GM10266 (cell line): ENCODE measurements at regions not wholly inside any gene's neighbourhood (a gene's known extent, or its start where the extent isn't known, plus 50 kb on each side); places are given as distances from the start of the nearest gene placed in this dataset.
"Not testable (repeated sequence)": the region's sequence is repeated elsewhere in the genome, so short reads cannot be mapped to it uniquely, and the experiment has no call there.

Experiments used
- DNase-seq: peaks from one replicate; pipeline ENCODE4 v3.0.0; 2012; ENCODE audit errors: extremely low spot score
- CTCF ChIP-seq: IDR thresholded peaks from 2 replicates; pipeline ENCODE4 v1.5.1; 2012; ENCODE audit warnings: mild to moderate bottlenecking, low read depth; ENCODE audit not compliant: control insufficient read depth, insufficient read depth; ENCODE audit errors: missing control alignments

DNA sequence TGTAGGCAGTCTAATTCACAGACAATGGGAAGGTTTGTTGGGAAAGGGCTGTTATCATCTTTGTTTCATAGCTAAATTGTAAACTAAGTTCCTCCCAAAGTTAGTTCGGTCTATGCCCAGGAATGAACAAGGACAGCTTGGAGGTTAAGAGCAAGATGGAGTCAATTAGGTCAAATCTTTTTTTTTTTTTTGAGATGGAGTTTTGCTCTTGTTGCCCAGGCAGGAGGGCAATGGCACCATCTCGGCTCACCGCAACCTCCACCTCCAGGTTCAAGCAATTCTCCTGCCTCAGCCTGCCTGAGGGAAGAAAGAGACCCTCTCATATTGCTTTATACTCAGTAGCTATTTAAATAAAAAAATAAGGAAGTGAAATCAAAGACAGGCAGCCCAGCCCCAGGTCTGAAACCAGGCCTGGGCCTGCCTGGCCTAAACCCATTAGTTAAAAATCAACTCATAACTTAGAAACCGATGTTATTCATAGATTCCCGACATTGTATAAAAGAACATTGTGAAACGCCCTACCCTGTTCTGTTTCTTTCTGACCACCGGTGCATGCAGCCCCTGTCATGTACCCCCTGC lies 297.4 kb upstream of the SGCG start:
- no peak for DNase-seq
- TF ChIP-seq CTCF: no peak

DNA sequence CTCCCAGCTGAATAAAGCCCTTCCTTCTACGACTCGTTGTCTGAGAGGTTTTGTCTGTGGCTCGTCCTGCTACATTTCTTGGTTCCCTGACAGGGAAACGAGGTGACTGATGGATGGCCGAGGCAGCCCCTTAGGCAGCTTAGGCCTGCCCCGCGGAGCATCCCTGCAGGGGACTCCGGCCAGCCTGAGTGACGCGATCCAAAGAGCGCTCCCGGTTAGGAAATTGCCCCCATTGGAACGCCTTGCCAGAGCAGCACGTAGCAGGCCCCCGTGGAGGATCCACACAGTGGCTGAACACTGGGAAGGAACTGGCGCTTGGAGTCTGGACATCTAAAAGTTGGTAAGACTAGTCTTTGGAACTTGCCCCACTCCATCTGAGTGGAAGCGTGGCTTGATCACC lies 296.8 kb upstream of the SGCG start:
- no peak for DNase-seq
- TF ChIP-seq CTCF: no peak

GRCh38 chr13:22886061-22886460 lies 294.7 kb upstream of the SGCG start:
- DNase-seq: not testable (repeated sequence)

GRCh38 chr13:22889376-22889775 lies 291.4 kb upstream of the SGCG start:
- not testable (repeated sequence) for DNase-seq

- DNase-seq: no peak
- TF ChIP-seq CTCF: no peak
These were observed 287.6 kb upstream of the SGCG start for GRCh38 chr13:22893204-22893603.

- no peak for TF ChIP-seq CTCF
- DNase-seq: no peak
These were observed 287.0 kb upstream of the SGCG start for GRCh38 chr13:22893777-22894176.

- TF ChIP-seq CTCF: no peak
These were observed 283.0 kb upstream of the SGCG start for GRCh38 chr13:22897571-22898314.

DNA sequence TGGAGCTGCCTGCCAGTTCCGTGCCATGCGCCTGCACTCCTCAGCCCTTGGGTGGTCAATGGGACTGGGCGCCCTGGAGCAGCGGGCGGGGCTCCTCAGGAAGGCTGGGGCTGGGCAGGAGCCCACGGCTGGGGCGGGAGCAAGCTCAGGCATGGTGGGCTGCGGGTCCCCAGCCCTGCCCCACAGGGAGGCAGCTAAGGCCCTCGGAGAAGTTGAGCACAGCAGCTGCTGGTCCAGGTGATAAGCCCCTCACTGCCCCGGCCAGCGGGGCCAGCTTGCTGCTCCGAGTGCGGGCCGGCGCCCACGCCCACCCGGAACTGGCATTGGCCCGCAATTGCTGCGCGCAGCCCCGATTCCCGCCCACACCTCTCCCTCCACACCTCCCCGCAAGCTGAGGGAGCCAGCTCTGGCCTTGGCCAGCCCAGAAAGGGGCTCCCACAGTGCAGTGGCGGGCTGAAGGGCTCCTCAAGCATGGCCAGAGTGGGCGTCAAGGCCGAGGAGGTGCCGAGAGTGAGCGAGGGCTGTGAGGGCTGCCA lies 280.3 kb upstream of the SGCG start:
- DNase-seq: not testable (repeated sequence)

More at GRCh38 chr13:22897571-22898314, 283.0 kb upstream of the SGCG start:
- DNase-seq: no peak

- TF ChIP-seq CTCF: no peak
- no peak for DNase-seq
These were observed 277.5 kb upstream of the SGCG start for GRCh38 chr13:22903301-22903700.
